ENCODE measurements at regions not wholly inside any gene's neighbourhood (a gene's known extent, or its start where the extent isn't known, plus 50 kb on each side); places are given as distances from the start of the nearest gene placed in this dataset.
"Not testable (repeated sequence)": the region's sequence is repeated elsewhere in the genome, so short reads cannot be mapped to it uniquely, and the experiment has no call there.

GRCh38 chr2:66317268-66317890 is 117.5 kb upstream of the MEIS1 start:
- no peak for DNase-seq

GRCh38 chr2:66306483-66306882 is 128.4 kb upstream of the MEIS1 start:
- DNase-seq = no peak

DNA sequence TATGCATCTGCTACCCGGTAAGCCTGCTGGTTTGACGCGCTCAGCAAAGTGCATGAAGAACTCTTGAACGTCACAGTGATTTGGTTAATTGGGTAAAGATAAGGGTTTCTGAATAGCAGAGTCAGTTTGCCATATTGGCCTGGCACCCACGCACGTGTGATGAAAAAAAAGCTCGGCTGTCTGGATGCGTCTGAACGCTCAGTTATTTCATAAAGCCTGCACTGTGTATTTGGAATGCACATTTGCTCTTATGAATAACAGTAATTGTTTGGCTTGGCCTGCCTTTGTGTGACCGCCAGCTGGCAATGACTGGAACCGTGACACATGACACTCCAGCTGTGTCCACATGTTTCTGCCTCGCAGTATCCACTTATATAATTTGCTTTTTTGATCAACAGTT is 129.2 kb upstream of the MEIS1 start:
- peak in 50 of 56 donors; percentile 3 to 80 (median 36) for DNase-seq

DNA sequence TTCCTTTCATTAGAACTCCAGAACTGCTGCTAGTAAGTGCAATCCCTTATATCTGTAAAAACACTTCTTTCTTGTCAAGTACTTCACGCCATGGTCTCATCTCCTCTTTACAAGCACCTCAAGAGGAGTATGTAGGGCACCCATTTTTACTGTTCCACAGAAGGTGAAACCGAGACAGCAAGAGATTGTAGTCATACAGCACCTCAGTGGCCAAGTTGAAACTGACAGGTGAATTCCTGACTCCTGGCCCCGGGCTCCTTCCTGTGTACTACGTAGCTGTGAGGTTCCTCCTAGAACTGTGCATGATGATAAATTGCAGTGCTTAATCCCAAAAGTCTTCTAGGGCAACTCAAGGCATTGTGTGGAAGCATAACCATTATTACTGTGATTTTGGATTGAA is 131.5 kb upstream of the MEIS1 start:
- no peak for DNase-seq

- DNase-seq = no peak
Measured at GRCh38 chr2:66301767-66302140, 133.2 kb upstream of the MEIS1 start.

- DNase-seq = no peak
Measured at GRCh38 chr2:66301022-66301766, 133.7 kb upstream of the MEIS1 start.

- no peak for DNase-seq
Measured at GRCh38 chr2:66283787-66284186, 151.1 kb upstream of the MEIS1 start.

DNA sequence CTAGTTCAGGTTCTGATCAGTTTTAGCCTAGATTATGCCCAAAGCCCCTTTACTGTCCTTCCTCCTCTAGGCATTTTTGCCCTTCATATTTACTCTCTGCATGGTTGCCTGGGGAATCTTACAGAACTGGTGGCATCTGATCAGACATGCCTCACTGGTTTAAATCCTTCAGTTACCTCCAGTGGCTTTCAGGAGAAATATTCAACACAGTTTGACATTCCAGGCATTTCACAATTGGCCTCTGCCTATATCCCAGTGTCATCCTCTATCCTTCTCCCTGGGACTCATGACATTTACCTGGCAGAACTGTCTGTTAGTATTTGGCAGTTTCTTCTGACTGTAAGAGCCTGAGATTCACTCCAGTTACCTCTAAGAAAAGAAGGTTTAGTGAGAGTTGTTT is 152.9 kb upstream of the MEIS1 start:
- no peak for DNase-seq

DNA sequence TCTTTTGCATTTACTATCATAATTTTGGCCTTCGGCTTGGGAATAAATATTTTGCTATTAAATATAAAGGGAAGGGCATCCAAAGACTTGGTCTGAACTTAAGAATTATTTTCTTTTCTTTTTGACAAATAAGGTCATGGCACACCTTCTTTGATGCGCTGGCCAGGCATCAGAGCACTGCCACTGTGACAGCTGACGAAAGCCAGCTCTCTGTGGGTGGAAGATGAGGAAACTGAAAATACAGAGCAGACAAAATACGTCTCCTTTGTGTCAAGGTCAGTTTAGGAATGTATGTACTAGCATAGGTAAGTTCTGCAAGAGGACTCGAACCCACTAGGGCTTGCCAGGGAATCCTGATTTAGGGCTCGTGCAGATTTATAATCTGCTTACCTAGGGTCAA is 155.9 kb upstream of the MEIS1 start:
- no peak for DNase-seq

DNA sequence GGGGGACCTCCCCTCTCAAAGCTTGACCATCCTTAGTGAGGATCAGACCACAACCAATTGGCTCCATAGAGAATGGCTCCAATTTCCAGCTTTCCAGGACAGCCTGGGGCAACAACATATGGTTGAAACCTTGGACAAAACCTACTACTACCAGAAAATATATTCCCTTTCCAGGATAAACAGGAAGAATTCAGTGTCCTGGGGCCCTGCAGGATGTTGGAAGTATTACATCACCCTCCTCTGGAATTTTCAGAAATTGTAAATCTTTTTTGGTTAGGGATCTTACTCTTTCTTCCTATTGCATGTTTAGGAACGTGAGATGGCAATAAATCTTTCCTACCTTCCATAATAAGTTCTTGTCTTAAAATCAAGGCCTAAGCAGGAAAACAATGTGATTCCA is 158.9 kb upstream of the MEIS1 start:
- no peak for DNase-seq

DNA sequence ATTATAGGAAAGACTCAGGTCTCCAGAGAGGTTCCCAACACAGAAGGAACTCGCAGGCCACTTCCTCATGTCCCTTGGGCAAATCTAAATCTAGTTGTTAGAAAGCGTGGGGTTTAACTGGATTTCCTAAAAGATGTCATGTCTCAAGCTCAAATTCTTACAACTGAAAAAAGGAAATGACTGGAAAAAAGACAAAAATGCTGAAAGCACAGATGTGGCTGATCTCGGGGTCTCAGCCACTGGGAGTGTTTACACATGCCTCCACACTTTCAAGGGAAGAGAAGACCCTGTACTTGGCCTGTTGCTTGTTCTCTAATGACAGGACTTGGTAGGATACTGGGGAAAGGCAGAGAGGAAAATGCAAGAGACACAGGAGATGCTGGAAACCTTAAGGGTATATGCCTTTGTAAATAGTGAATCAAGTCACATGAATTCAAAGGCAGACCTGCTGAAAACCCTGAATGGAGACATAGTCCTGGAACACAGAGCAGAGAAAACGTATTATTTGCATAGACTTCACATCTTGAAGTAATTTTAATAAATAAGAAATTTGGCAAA is 160.9 kb upstream of the MEIS1 start:
- no peak for DNase-seq

DNA sequence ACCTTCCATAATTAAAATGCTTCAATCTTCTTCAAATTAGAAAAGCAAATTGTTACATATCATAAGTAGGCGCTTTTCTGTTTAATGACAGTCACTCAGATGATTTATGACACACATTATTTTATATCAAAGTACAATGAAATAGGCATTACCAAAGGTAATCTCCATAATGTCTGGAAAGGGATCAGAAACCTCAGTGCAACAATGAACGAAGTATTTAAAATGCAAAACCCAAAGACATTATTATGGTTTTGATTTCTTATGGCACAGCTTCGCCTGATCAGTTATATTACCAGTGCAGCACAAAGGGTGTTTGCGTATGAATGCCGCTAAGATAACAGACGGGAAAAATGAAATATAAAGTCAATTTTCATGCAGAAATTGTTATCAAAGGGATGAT is 162.2 kb upstream of the MEIS1 start:
- no peak for DNase-seq

DNA sequence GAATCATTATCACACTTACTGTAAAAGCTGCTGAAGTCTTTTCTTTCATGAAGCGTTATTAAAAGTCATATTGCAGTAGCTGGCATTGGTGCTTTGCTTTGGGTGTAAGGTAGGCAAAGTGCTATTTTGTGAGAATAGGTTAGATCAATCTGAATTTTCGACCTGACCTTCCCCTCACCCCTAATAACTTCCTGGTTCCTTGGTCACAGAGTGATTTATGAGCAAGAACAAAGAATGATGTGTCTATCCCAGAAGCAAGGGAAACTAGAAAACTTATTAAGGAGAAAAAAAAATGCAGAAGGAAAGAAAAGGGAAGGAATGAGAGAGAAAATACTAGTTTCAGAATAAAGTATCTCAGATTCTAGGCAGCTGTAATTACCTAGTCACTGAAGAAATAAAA is 163.1 kb upstream of the MEIS1 start:
- DNase-seq = no peak

- no peak for DNase-seq
Measured at GRCh38 chr2:66270247-66270646, 164.7 kb upstream of the MEIS1 start.

- DNase-seq = no peak
Measured at GRCh38 chr2:66269166-66269565, 165.8 kb upstream of the MEIS1 start.

- no peak for DNase-seq
Measured at GRCh38 chr2:66268756-66269155, 166.2 kb upstream of the MEIS1 start.

DNA sequence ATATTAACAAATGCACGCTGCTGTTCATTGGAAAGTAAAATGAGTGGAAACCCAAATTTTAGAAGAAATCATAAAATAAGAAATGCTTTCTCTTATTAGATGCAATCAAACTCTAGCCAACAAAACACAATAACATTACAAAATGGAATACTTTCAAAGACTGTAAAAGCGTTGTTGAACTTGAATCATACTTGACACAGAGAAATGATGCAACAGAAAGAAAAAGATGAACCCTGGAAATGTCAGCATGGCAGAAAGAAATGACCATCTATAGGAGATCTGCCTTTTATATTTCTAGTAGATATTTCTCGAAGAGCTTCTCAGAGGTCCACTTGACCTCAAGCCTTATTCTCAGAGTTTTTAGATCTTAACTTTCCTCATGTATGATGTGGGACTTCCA is 170.6 kb upstream of the MEIS1 start:
- no peak for DNase-seq

- no peak for DNase-seq
Measured at GRCh38 chr2:66255867-66256266, 179.1 kb upstream of the MEIS1 start.

- DNase-seq = no peak
Measured at GRCh38 chr2:66255136-66255535, 179.8 kb upstream of the MEIS1 start.

GRCh38 chr2:66253066-66253465 is 181.9 kb upstream of the MEIS1 start:
- no peak for DNase-seq

DNA sequence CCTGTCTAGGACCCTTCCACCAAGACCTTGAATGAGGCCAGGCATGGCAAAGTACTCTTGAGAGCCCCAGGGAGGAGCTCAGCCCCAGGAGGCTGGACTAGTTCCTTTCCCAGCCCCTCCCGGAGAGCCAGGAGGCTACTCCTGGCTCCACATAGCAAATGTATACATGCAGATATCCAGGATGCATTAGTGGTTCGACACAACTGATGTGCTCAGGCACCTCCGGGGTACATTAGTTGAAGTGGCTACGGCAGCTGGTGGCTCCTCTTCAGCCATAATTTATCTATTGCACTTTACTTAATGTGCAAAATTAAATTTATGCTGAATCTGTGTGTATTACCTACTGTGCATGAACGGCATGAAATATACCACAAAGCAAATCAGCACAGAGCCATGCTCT is 182.8 kb upstream of the MEIS1 start:
- DNase-seq = no peak

DNA sequence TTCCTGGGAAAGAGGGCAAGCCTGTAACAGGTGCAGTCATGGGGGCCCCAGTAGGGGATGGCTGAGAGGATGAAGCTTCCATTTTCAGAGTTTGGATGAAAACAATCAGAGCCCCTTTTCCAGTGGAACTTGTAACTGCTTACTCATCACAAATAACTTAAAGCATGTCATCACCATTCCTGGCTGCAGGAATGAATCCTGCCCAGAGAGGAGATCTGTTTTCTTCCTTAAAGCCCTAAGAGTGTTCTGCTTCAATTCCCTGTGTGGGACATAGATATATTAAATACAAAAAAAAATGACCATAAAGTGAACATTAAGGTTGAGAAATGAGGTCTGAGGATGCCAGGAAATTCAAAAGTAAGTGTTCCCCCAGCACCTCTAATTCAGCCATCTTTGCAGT is 183.4 kb upstream of the MEIS1 start:
- DNase-seq = no peak

GRCh38 chr2:66249089-66249488 is 185.8 kb upstream of the MEIS1 start:
- DNase-seq = not testable (repeated sequence)
